A673 (cell line): ENCODE measurements at regions not wholly inside any gene's neighbourhood (a gene's known extent, or its start where the extent isn't known, plus 50 kb on each side); places are given as distances from the start of the nearest gene placed in this dataset.

Experiments used
- BruUV-seq: library from RNA; stranded (reverse); fragments of 400-500 nt; replicated peaks from 2 replicates; lab custom pipeline; 2021; lab: Mats Ljungman, UMichigan
- CTCF ChIA-PET: fragments of 300-600 bp; sonication (Branson Sonifier 250); formaldehyde crosslinking; loops from one replicate; lab custom pipeline; 2022; ENCODE audit warnings: antibody characterized with exemption; lab: Charles Lee
- POLR2A ChIA-PET: fragments of 300-600 bp; sonication (Branson Sonifier 250); formaldehyde crosslinking; loops from one replicate; lab custom pipeline; 2022; ENCODE audit warnings: antibody characterized with exemption; ENCODE audit not compliant: low non-redundant PET; lab: Charles Lee
- DNase-seq: peaks from one replicate; pipeline ENCODE4 v3.0.0-alpha.2; 2015; ENCODE audit warnings: low spot score
- H3K27ac ChIP-seq: fragments of 200-600 bp; sonication (generic); 2 replicates; pipeline ENCODE4 v1.5.1; 2016; ENCODE audit warnings: mixed run types, low read depth, mild to moderate bottlenecking, mixed read lengths, antibody characterized with exemption, low read length; ENCODE audit not compliant: poor library complexity, severe bottlenecking
- H3K27me3 ChIP-seq: fragments of 200-600 bp; sonication (generic); replicated peaks from 2 replicates; pipeline ENCODE4 v1.6.1; 2017; ENCODE audit warnings: mixed run types, low read depth, mild to moderate bottlenecking, mixed read lengths, antibody characterized with exemption, low read length; ENCODE audit not compliant: insufficient read depth, poor library complexity
- H3K36me3 ChIP-seq: fragments of 200-600 bp; sonication (generic); 2 replicates; pipeline ENCODE4 v1.6.1; 2016; ENCODE audit warnings: mixed run types, mild to moderate bottlenecking, mixed read lengths, antibody characterized with exemption, low read length; ENCODE audit not compliant: insufficient read depth, poor library complexity, severe bottlenecking
- H3K4me1 ChIP-seq: fragments of 200-600 bp; sonication (generic); 2 replicates; pipeline ENCODE4 v1.6.1; 2017; ENCODE audit warnings: mixed run types, mild to moderate bottlenecking, mixed read lengths, antibody characterized with exemption, low read length; ENCODE audit not compliant: insufficient read depth, poor library complexity, severe bottlenecking
- H3K4me3 ChIP-seq: fragments of 200-600 bp; sonication (generic); 2 replicates; pipeline ENCODE4 v1.5.1; 2016; ENCODE audit warnings: low read depth, mixed run types, mild to moderate bottlenecking, mixed read lengths, low read length; ENCODE audit not compliant: poor library complexity, severe bottlenecking
- H3K9me3 ChIP-seq: fragments of 200-600 bp; sonication (generic); 2 replicates; pipeline ENCODE4 v1.6.1; 2016; ENCODE audit warnings: mixed run types, low read depth, mild to moderate bottlenecking, mixed read lengths, antibody characterized with exemption, low read length; ENCODE audit not compliant: poor library complexity, severe bottlenecking
- CTCF ChIP-seq: fragments of 300-800, 200-600 bp; sonication (generic); conservative IDR thresholded peaks from 2 replicates; pipeline ENCODE4 v1.5.1; 2017; ENCODE audit warnings: low read depth, mild to moderate bottlenecking, antibody characterized with exemption, low read length, moderate library complexity, mixed read lengths
- EZH2 ChIP-seq: fragments of 200-600 bp; sonication (generic); IDR thresholded peaks from 2 replicates; pipeline ENCODE4 v1.6.1; 2017; ENCODE audit warnings: borderline replicate concordance, low read depth, mild to moderate bottlenecking, mixed read lengths, antibody characterized with exemption, low read length; ENCODE audit not compliant: poor library complexity, severe bottlenecking
- intact Hi-C: fragments of 100-400 bp; cut with micrococcal nuclease; formaldehyde crosslinking; loops from one replicate; pipeline ENCODE4 v1.10.0; 2022; ENCODE audit not compliant: unreplicated experiment

- H3K27me3 ChIP-seq, result no peaks in the 10 kb centered on the region
- POLR2A ChIA-PET, result no interaction called here
- DNase-seq, result no peak
- H3K36me3 ChIP-seq, result no peaks in the 10 kb centered on the region
- no peak overlapping the region for H3K27ac ChIP-seq
- no peak for TF ChIP-seq CTCF
- TF ChIP-seq EZH2, result no peak
- H3K4me1 ChIP-seq, result no peaks in the 10 kb centered on the region
- intact Hi-C loops, result no loop called here
- no TSS peak for BruUV-seq
- CTCF ChIA-PET, result no interaction called here
- no peaks in the 10 kb centered on the region for H3K9me3 ChIP-seq
- no peak overlapping the region for H3K4me3 ChIP-seq
Observed at GRCh38 chr12:84415946-84416345, 496.7 kb downstream of the SLC6A15 start.

GRCh38 chr12:84413656-84414055, 498.9 kb downstream of the SLC6A15 start:
- no peak overlapping the region for H3K27ac ChIP-seq
- BruUV-seq, result no TSS peak
- no peaks in the 10 kb centered on the region for H3K9me3 ChIP-seq
- CTCF ChIA-PET, result no interaction called here
- no peak overlapping the region for H3K4me3 ChIP-seq
- H3K36me3 ChIP-seq, result no peaks in the 10 kb centered on the region
- DNase-seq, result no peak
- H3K4me1 ChIP-seq, result no peaks in the 10 kb centered on the region
- TF ChIP-seq CTCF (no peak), EZH2 (no peak)
- intact Hi-C loops, result no loop called here
- H3K27me3 ChIP-seq, result no peaks in the 10 kb centered on the region
- POLR2A ChIA-PET, result no interaction called here

- CTCF ChIA-PET, result no interaction called here
- POLR2A ChIA-PET, result no interaction called here
- TF ChIP-seq EZH2, result no peak
- TF ChIP-seq CTCF, result no peak
Observed at GRCh38 chr12:84412226-84412625, 500.4 kb downstream of the SLC6A15 start.

More at GRCh38 chr12:84412226-84412625, 500.4 kb downstream of the SLC6A15 start:
- Histone ChIP-seq H3K9me3 (no peaks in the 10 kb centered on the region), H3K36me3 (no peaks in the 10 kb centered on the region), H3K4me3 (no peak overlapping the region), H3K27ac (no peak overlapping the region), H3K27me3 (no peaks in the 10 kb centered on the region), H3K4me1 (no peaks in the 10 kb centered on the region)
- no peak for DNase-seq
- intact Hi-C loops, result no loop called here
- no TSS peak for BruUV-seq
